Urinary bladder (tissue), 3 donors: ENCODE measurements at regions not wholly inside any gene's neighbourhood (a gene's known extent, or its start where the extent isn't known, plus 50 kb on each side); places are given as distances from the start of the nearest gene placed in this dataset.
A peak's percentile ranks its signal among the peaks of the same experiment; 100 is the strongest.

ENCODE experiments used
- DNase-seq: peaks from one replicate; pipeline ENCODE4 v3.0.0-alpha.2; 2015; ENCODE audit errors: extremely low spot score
- H3K27ac ChIP-seq: one replicate; pipeline ENCODE4 v1.5.1; 2013; ENCODE audit warnings: low read depth, mild to moderate bottlenecking, moderate library complexity
- H3K36me3 ChIP-seq: one replicate; pipeline ENCODE4 v1.6.1; 2013; ENCODE audit warnings: mild to moderate bottlenecking, moderate library complexity; ENCODE audit not compliant: insufficient read depth
- H3K4me1 ChIP-seq: one replicate; pipeline ENCODE4 v1.6.1; 2013; ENCODE audit warnings: mild to moderate bottlenecking, moderate library complexity; ENCODE audit not compliant: insufficient read depth
- H3K4me3 ChIP-seq: one replicate; pipeline ENCODE4 v1.5.1; 2013; ENCODE audit warnings: low read depth, low read length
- WGBS: extraction: QIAGEN DNeasy Blood & Tissue Kit; methylation state at CpG from one replicate; pipeline ENCODE4 v1.1.7; 2013; 5-methylcytosine and 5-hydroxymethylcytosine counted together
- donor health status: healthy with polysubstance abuse.
- donor health status: healthy.

DNA sequence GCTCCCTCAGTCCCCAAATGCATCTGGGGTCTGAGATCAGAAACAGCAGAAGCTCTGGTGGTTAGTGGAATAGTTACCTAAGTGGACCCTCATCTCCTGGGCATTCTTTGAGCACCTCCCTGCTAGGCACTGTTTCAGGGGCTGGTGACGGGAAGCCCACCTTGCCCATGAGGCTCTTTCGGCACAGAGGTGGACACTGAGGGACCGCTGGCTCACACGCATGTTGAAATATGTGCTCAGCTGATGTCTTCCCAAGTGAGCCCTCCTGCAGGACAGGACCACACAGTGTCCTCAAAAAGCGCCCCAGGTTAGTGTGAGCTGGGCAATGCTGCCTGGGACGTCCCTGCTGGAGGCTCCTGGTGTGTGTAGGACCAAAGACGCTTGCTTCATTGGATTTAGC, 1379.9 kb downstream of the TBC1D22A start:
- Histone ChIP-seq H3K36me3 (no peaks in the 10 kb centered on the region), H3K4me3 (no peak overlapping the region), H3K4me1 (no peaks in the 10 kb centered on the region), H3K27ac (no peak overlapping the region)
- DNase-seq: no peak
- WGBS: 90% methylated on average over 7 of the region's 7 CpGs

- Histone ChIP-seq H3K27ac (no peak overlapping the region), H3K36me3 (no peaks in the 10 kb centered on the region), H3K4me1 (no peaks in the 10 kb centered on the region), H3K4me3 (no peak overlapping the region)
- 29% methylated on average over 10 of the region's 10 CpGs for WGBS
- DNase-seq: no peak
Observed at GRCh38 chr22:48141301-48141700, 1378.9 kb downstream of the TBC1D22A start.

DNA sequence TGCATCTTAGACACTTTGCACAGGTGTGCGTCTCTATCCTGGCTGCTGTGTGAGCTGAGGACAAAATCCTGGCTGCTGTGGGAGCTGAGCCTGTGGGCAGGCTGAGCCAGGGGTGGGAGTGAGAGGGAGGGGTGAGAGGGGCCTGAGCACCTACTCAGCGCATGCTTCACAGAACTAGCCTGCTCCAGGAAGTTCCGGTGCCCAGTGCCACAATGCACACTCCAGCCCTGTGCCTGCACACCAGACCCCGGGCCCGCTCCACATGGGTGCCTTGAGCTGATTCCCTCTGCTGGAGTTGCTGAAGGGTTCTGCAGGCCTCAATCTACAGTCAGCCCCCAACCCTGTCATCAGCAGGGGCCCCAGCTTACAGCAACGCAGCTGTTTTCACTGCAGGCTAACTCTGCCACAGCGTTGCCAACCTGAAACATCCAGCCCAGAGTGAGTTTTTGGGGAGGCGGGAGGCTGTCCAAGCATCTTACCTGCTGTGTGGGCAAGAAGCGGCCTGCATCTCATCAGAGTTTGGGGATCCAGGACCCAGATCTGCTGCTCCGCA, 1377.9 kb downstream of the TBC1D22A start:
- no peak for DNase-seq
- Histone ChIP-seq H3K27ac (no peak overlapping the region), H3K4me3 (no peak overlapping the region), H3K4me1 (no peaks in the 10 kb centered on the region), H3K36me3 (no peaks in the 10 kb centered on the region)
- 90% methylated on average over 10 of the region's 10 CpGs for WGBS

GRCh38 chr22:48139776-48140175, 1377.3 kb downstream of the TBC1D22A start:
- Histone ChIP-seq H3K4me3 (no peak overlapping the region), H3K4me1 (no peaks in the 10 kb centered on the region), H3K27ac (no peak overlapping the region), H3K36me3 (no peaks in the 10 kb centered on the region)
- no peak for DNase-seq
- 93% methylated on average over 8 of the region's 8 CpGs for WGBS

GRCh38 chr22:48138855-48139254, 1376.4 kb downstream of the TBC1D22A start:
- peak; percentile 10 for DNase-seq
- WGBS: 66% methylated on average over 11 of the region's 11 CpGs
- no peaks in the 10 kb centered on the region for H3K4me1 ChIP-seq
- no peaks in the 10 kb centered on the region for H3K36me3 ChIP-seq
- no peak overlapping the region for H3K4me3 ChIP-seq
- no peak overlapping the region for H3K27ac ChIP-seq

DNA sequence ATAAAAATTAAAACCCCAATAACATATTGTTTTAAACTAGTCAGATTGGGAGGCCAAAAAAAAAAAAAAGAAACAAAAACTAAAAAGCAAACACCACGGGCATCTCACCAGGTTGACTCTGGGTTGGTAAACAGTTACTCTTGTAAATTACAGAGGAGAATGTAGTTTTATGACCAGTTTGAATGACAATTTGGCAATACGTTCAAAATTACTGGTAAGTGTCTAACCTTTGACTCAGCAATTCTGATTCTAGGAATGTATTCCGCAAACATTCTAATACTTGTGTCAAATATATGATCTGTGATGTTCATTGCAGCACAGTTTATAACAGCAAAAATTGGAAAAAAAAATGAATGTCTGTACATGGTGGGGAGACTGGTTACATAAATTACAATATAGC, 1376.0 kb downstream of the TBC1D22A start:
- DNase-seq: no peak
- Histone ChIP-seq H3K4me3 (no peak overlapping the region), H3K27ac (no peak overlapping the region), H3K36me3 (no peaks in the 10 kb centered on the region), H3K4me1 (no peaks in the 10 kb centered on the region)
- 53% methylated on average over 3 of the region's 3 CpGs for WGBS

DNA sequence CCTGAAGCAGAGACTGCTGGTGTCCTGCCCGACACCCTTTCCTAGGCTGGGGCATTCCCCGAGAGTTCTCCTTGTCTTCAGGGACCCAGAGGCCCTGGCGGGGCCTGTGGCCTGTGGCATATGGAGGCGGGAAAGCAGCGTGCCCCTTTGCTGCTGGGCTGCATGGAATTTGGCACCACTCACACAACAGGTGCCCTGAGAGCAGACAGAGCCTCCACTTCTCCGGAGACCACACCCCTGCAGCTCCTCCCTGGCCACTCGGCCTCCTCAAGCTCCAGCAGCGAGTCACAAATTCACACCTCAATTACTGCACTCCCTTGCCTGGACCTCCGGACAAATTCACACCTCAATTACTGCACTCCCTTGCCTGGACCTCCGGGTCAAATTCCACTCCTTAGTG, 1375.2 kb downstream of the TBC1D22A start:
- 62% methylated on average over 10 of the region's 10 CpGs for WGBS

GRCh38 chr22:48135592-48135991, 1373.1 kb downstream of the TBC1D22A start:
- Histone ChIP-seq H3K27ac (no peak overlapping the region), H3K36me3 (no peaks in the 10 kb centered on the region), H3K4me1 (no peaks in the 10 kb centered on the region), H3K4me3 (no peak overlapping the region)
- no peak for DNase-seq
- WGBS: 75% methylated on average over 8 of the region's 8 CpGs

More for the DNA sequence above, 1375.2 kb downstream of the TBC1D22A start:
- Histone ChIP-seq H3K36me3 (no peaks in the 10 kb centered on the region), H3K27ac (no peak overlapping the region), H3K4me3 (no peak overlapping the region), H3K4me1 (no peaks in the 10 kb centered on the region)
- no peak for DNase-seq

DNA sequence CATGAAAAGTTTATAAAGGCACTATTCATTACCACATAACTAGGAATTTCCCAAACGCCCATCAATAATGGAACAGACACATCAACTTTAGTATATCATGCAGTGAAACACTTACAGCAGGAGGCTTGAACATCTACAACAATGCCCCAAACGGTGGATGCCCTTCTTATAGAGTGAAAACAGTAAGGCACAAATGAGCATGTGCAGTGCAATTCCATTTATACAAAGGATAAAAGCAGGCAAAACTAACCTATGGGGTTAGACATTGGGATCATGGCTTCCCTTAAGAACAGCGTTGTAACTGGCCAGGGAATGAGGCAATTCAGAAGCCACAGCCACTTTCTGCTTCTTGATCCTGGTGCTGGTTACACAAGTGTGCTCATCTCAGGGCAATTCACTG, 1363.0 kb downstream of the TBC1D22A start:
- no peaks in the 10 kb centered on the region for H3K36me3 ChIP-seq
- DNase-seq: no peak
- WGBS: 67% methylated on average over 3 of the region's 3 CpGs
- no peaks in the 10 kb centered on the region for H3K4me1 ChIP-seq
- H3K27ac ChIP-seq: no peak overlapping the region
- no peak overlapping the region for H3K4me3 ChIP-seq

- no peak for DNase-seq
- Histone ChIP-seq H3K4me3 (no peak overlapping the region), H3K36me3 (no peaks in the 10 kb centered on the region), H3K4me1 (no peaks in the 10 kb centered on the region), H3K27ac (no peak overlapping the region)
- WGBS: 89% methylated on average over 16 of the region's 16 CpGs
Observed at GRCh38 chr22:48121984-48122383, 1359.5 kb downstream of the TBC1D22A start.

DNA sequence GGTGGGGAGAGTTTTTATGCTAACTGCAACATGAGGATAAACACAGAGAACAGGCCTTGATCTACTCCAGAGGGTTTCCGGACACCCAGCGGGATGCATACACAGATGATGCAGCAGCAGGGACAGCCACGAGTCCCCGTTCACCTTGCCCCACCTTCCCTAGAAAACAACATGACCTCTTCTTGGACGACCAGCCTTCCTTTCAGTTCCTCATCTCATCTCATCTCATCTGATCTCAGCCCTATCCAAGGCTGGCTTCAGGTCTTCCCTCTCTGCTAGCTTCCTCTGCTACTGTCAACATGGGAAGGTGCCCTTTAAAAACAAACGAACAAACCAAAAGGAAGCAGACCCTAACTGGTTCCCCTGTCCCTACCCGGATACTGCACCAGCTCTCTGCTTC, 1356.2 kb downstream of the TBC1D22A start:
- 78% methylated on average over 7 of the region's 7 CpGs for WGBS
- Histone ChIP-seq H3K4me1 (no peaks in the 10 kb centered on the region), H3K36me3 (no peaks in the 10 kb centered on the region), H3K27ac (no peak overlapping the region), H3K4me3 (no peak overlapping the region)
- DNase-seq: no peak

DNA sequence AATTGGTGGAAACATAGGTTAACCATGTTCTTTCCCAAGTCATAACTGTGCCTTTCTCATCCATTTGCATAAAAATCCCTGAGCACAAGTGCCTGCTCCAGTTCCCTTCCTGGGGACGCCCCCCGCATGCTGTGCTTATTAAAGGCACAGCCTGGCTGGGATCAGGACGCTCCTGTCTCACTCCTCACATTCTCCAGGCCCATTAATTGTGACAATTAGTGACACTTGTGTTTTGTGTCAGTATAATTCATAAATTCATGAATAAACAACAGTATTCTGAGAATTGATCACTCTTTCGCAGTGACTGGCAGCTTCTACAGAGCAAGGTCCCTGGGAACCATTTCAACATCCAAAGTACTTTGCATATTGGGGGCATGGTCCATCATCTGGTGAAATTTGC, 1354.4 kb downstream of the TBC1D22A start:
- WGBS: 79% methylated on average over 4 of the region's 4 CpGs
- H3K36me3 ChIP-seq: no peaks in the 10 kb centered on the region
- DNase-seq: no peak

GRCh38 chr22:48112687-48113521, 1350.5 kb downstream of the TBC1D22A start:
- DNase-seq: no peak

More for the DNA sequence above, 1354.4 kb downstream of the TBC1D22A start:
- Histone ChIP-seq H3K27ac (no peak overlapping the region), H3K4me3 (no peak overlapping the region), H3K4me1 (no peaks in the 10 kb centered on the region)

DNA sequence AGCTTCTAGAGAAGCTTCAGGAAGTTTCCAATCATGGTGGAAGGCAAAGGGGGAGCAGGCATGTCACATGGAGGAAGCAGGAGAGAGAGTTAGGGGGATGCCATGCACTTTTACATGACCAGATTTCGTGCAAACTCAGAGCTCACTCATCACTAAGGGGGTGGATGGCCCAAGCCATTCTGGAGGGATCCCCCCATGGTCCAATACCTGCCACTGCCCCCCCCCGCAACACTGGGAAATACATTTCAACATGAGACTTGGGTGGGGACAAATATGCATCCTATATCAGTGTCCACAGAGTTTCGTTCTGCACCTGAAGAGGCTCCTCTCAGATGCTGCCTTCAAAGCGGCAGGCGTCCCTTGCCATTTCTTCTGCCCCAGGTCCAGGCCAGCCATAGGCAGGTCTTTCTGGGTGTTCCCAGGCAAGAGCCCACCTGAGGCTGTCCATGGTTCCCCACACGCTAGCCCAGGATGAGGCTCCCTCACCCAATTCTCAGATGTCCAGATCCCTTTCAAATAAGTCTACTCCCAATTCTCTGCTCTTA, 1344.3 kb downstream of the TBC1D22A start:
- H3K27ac ChIP-seq: no peak overlapping the region
- WGBS: 92% methylated on average over 6 of the region's 6 CpGs
- no peak overlapping the region for H3K4me3 ChIP-seq
- no peak for DNase-seq
- H3K4me1 ChIP-seq: no peaks in the 10 kb centered on the region
- no peaks in the 10 kb centered on the region for H3K36me3 ChIP-seq

More at GRCh38 chr22:48112687-48113521, 1350.5 kb downstream of the TBC1D22A start:
- H3K27ac ChIP-seq: no peak overlapping the region
- H3K4me3 ChIP-seq: no peak overlapping the region
- 72% methylated on average over 8 of the region's 8 CpGs for whole genome bisulfite sequencing
- no peaks in the 10 kb centered on the region for H3K36me3 ChIP-seq
- H3K4me1 ChIP-seq: no peaks in the 10 kb centered on the region
